ENCODE measurements at regions not wholly inside any gene's neighbourhood (a gene's known extent, or its start where the extent isn't known, plus 50 kb on each side); places are given as distances from the start of the nearest gene placed in this dataset.

GRCh38 chr1:29984862-29985605 lies 738.4 kb downstream of the MATN1 start:
- TF ChIP-seq EZH2 (IDR thresholded peaks at IDR 0.05; ENCODE audit: borderline replicate concordance, control insufficient read depth, low read depth, low read length): no peak
- TF ChIP-seq ESRRA (IDR thresholded peaks at IDR 0.05; ENCODE audit: low read length): no peak
- TF ChIP-seq FOS (IDR thresholded peaks at IDR 0.05; ENCODE audit: borderline replicate concordance, extremely low read depth, insufficient read length): no peak
- TF ChIP-seq ZBTB33 (IDR thresholded peaks at IDR 0.05): no peak
- TF ChIP-seq EED (IDR thresholded peaks at IDR 0.05; ENCODE audit: low read depth): no peak
- TF ChIP-seq CTCF (IDR thresholded peaks at IDR 0.05 in 2 of 3, conservative IDR thresholded peaks at IDR 0.05 in 1 of 3; ENCODE audit: control insufficient read depth in 2 of 3, extremely low read depth in 1 of 3, insufficient read depth in 1 of 3, low read depth in 3 of 3, low read length in 3 of 3): no peak
- no peak for TF ChIP-seq RBBP5 (conservative IDR thresholded peaks at IDR 0.05)
